Islet of Langerhans (tissue), 1 donor: ENCODE measurements at regions not wholly inside any gene's neighbourhood (a gene's known extent, or its start where the extent isn't known, plus 50 kb on each side); places are given as distances from the start of the nearest gene placed in this dataset.
"Not testable (repeated sequence)": the region's sequence is repeated elsewhere in the genome, so short reads cannot be mapped to it uniquely, and the experiment has no call there.

Experiments
- FAIRE-seq: peaks from one replicate; lab custom pipeline; 2011; peaks lifted over from hg19 to GRCh38; lab: Jason Lieb, UNC

- FAIRE-seq, result no peak
Measured at GRCh38 chr2:134029418-134029817, 224.5 kb upstream of the MGAT5 start.

- no peak for FAIRE-seq
Measured at GRCh38 chr2:134031539-134031938, 222.3 kb upstream of the MGAT5 start.

GRCh38 chr2:134035605-134036370 is 218.1 kb upstream of the MGAT5 start:
- no peak for FAIRE-seq

GRCh38 chr2:134039912-134040581 is 213.8 kb upstream of the MGAT5 start:
- no peak for FAIRE-seq

GRCh38 chr2:134040626-134041172 is 213.2 kb upstream of the MGAT5 start:
- not testable (repeated sequence) for FAIRE-seq

GRCh38 chr2:134041877-134042276 is 212.0 kb upstream of the MGAT5 start:
- FAIRE-seq, result no peak

GRCh38 chr2:134043028-134043427 is 210.8 kb upstream of the MGAT5 start:
- not testable (repeated sequence) for FAIRE-seq

- no peak for FAIRE-seq
Measured at GRCh38 chr2:134052173-134052572, 201.7 kb upstream of the MGAT5 start.

GRCh38 chr2:134056173-134056572 is 197.7 kb upstream of the MGAT5 start:
- FAIRE-seq, result no peak

GRCh38 chr2:134061066-134061465 is 192.8 kb upstream of the MGAT5 start:
- FAIRE-seq, result not testable (repeated sequence)

GRCh38 chr2:134062235-134062634 is 191.6 kb upstream of the MGAT5 start:
- not testable (repeated sequence) for FAIRE-seq

- FAIRE-seq, result not testable (repeated sequence)
Measured at GRCh38 chr2:134063916-134064315, 190.0 kb upstream of the MGAT5 start.

- FAIRE-seq, result no peak
Measured at GRCh38 chr2:134070281-134070741, 183.6 kb upstream of the MGAT5 start.

- no peak for FAIRE-seq
Measured at GRCh38 chr2:134072341-134072740, 181.5 kb upstream of the MGAT5 start.

- FAIRE-seq, result no peak
Measured at GRCh38 chr2:134073023-134073422, 180.8 kb upstream of the MGAT5 start.

GRCh38 chr2:134074619-134075018 is 179.3 kb upstream of the MGAT5 start:
- FAIRE-seq, result no peak

- FAIRE-seq, result no peak
Measured at GRCh38 chr2:134075204-134075603, 178.7 kb upstream of the MGAT5 start.

GRCh38 chr2:134078354-134078753 is 175.5 kb upstream of the MGAT5 start:
- FAIRE-seq, result no peak

GRCh38 chr2:134079373-134079772 is 174.5 kb upstream of the MGAT5 start:
- FAIRE-seq, result no peak

- no peak for FAIRE-seq
Measured at GRCh38 chr2:134080386-134081089, 173.3 kb upstream of the MGAT5 start.

GRCh38 chr2:134081238-134081938 is 172.5 kb upstream of the MGAT5 start:
- no peak for FAIRE-seq

- no peak for FAIRE-seq
Measured at GRCh38 chr2:134083548-134083947, 170.3 kb upstream of the MGAT5 start.
